Loucy (cell line): ENCODE measurements at regions not wholly inside any gene's neighbourhood (a gene's known extent, or its start where the extent isn't known, plus 50 kb on each side); places are given as distances from the start of the nearest gene placed in this dataset.

ENCODE experiments used
- H2AFZ ChIP-seq: fragments of 200-600 bp; sonication (generic); 2 replicates; pipeline ENCODE4 v1.6.0; 2016; ENCODE audit warnings: antibody characterized with exemption, mild to moderate bottlenecking, low read length, moderate library complexity
- H3F3A ChIP-seq: fragments of 200-600 bp; 2 replicates; pipeline ENCODE4 v1.6.0; 2016; ENCODE audit warnings: antibody characterized with exemption, low read depth, mild to moderate bottlenecking
- H3K27me3 ChIP-seq: fragments of 200-600 bp; sonication (generic); 2 replicates; pipeline ENCODE4 v1.6.1; 2014; ENCODE audit warnings: low read length, mild to moderate bottlenecking; ENCODE audit not compliant: insufficient read depth, poor library complexity, severe bottlenecking
- H3K36me3 ChIP-seq: fragments of 200-600 bp; sonication (generic); 2 replicates; pipeline ENCODE4 v1.6.1; 2016; ENCODE audit warnings: low read length; ENCODE audit not compliant: insufficient read depth
- H3K4me1 ChIP-seq: fragments of 200-600 bp; sonication (generic); 2 replicates; pipeline ENCODE4 v1.5.1; 2014; ENCODE audit warnings: low read length, mild to moderate bottlenecking; ENCODE audit not compliant: insufficient read depth, poor library complexity, severe bottlenecking
- H3K4me2 ChIP-seq: fragments of 200-600 bp; sonication (generic); 2 replicates; pipeline ENCODE4 v1.6.0; 2014; ENCODE audit warnings: antibody characterized with exemption, low read length, low read depth, mild to moderate bottlenecking; ENCODE audit not compliant: poor library complexity, severe bottlenecking
- H3K4me3 ChIP-seq: fragments of 200-600 bp; sonication (generic); 2 replicates; pipeline ENCODE4 v1.5.1; 2014; ENCODE audit warnings: low read length, mild to moderate bottlenecking, mixed read lengths; ENCODE audit not compliant: poor library complexity, severe bottlenecking
- H3K79me2 ChIP-seq: fragments of 200-600 bp; sonication (generic); 2 replicates; pipeline ENCODE4 v1.6.1; 2014; ENCODE audit warnings: low read length; ENCODE audit not compliant: insufficient read depth
- H3K9ac ChIP-seq: fragments of 200-600 bp; sonication (generic); 2 replicates; pipeline ENCODE4 v1.6.0; 2014; ENCODE audit warnings: mild to moderate bottlenecking, low read depth, low read length, moderate library complexity; ENCODE audit not compliant: poor library complexity, severe bottlenecking
- H3K9me2 ChIP-seq: fragments of 200-600 bp; sonication (generic); replicated peaks from 2 replicates; pipeline ENCODE4 v1.6.1; 2016; ENCODE audit warnings: low read depth, low read length, mixed read lengths
- H3K9me3 ChIP-seq: fragments of 200-600 bp; sonication (generic); 2 replicates; pipeline ENCODE4 v1.6.1; 2014; ENCODE audit warnings: mild to moderate bottlenecking, antibody characterized with exemption, low read length, low read depth; ENCODE audit not compliant: insufficient read depth
- H4K20me1 ChIP-seq: fragments of 200-600 bp; sonication (generic); 2 replicates; pipeline ENCODE4 v1.6.0; 2014; ENCODE audit warnings: antibody characterized with exemption, low read length, mild to moderate bottlenecking; ENCODE audit not compliant: insufficient read depth, poor library complexity, severe bottlenecking
- EZH2phosphoT487 ChIP-seq: fragments of 200-600 bp; IDR thresholded peaks from 2 replicates; pipeline ENCODE4 v1.6.1; 2018; ENCODE audit warnings: antibody characterized with exemption, mild to moderate bottlenecking, moderate library complexity, borderline replicate concordance
- TF ChIP-seq, protein P1 (sequence below): fragments of 200-600 bp; sonication (generic); conservative IDR thresholded peaks from 2 replicates; pipeline ENCODE4 v1.5.1; 2014; ENCODE audit warnings: mild to moderate bottlenecking, antibody characterized with exemption, low read length

GRCh38 chr17:11094331-11094730 is 146.7 kb upstream of the SHISA6 start:
- Histone ChIP-seq H3K79me2 (no peaks in the 10 kb centered on the region), H4K20me1 (no peaks in the 10 kb centered on the region), H3K4me1 (no peaks in the 10 kb centered on the region), H3K4me3 (no peak overlapping the region), H3F3A (no peaks in the 10 kb centered on the region), H3K9me3 (no peaks in the 10 kb centered on the region; the same call in 1 of the 2 replicates), H3K4me2 (no peak overlapping the region), H3K9ac (no peak overlapping the region), H2AFZ (no peak overlapping the region), H3K9me2 (no peaks in the 10 kb centered on the region), H3K36me3 (no peaks in the 10 kb centered on the region), H3K27me3 (no peaks in the 10 kb centered on the region)
- TF ChIP-seq EZH2phosphoT487 = no peak
- TF ChIP-seq, protein P1, sequence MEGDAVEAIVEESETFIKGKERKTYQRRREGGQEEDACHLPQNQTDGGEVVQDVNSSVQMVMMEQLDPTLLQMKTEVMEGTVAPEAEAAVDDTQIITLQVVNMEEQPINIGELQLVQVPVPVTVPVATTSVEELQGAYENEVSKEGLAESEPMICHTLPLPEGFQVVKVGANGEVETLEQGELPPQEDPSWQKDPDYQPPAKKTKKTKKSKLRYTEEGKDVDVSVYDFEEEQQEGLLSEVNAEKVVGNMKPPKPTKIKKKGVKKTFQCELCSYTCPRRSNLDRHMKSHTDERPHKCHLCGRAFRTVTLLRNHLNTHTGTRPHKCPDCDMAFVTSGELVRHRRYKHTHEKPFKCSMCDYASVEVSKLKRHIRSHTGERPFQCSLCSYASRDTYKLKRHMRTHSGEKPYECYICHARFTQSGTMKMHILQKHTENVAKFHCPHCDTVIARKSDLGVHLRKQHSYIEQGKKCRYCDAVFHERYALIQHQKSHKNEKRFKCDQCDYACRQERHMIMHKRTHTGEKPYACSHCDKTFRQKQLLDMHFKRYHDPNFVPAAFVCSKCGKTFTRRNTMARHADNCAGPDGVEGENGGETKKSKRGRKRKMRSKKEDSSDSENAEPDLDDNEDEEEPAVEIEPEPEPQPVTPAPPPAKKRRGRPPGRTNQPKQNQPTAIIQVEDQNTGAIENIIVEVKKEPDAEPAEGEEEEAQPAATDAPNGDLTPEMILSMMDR = no peak

DNA sequence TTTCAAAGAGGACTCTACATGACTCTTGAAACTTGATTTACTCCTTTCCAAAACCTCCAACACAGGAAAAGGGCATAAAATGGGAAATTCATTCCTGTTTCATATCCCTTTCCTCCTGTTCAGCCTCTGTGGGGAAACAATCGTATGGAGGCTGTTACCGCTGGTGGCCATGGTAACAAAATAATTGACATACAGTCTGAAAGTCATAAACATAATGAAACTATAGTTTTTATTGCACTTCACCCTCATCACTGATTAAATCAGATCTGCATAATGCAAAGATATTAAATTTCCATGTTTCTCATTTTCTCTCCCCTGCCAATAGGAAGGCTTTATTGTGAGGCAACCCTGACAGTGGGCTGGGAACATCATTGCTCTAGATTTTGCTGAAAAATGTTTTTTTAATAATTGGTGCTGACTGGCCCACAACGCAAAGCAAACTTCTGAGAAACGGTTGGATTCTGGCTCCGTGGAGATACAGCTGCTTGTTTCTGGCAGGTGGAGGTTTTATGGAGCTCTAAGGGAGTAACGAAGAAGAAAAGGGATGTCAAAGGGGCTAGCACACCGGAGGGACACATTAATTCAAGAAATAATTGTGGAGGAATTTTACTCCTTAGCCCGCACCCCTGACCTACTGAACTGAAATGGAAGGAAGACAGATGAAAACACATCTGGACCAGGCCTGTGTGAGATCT is 154.2 kb upstream of the SHISA6 start:
- Histone ChIP-seq H3K9me2 (no peaks in the 10 kb centered on the region), H3F3A (no peaks in the 10 kb centered on the region), H3K36me3 (no peaks in the 10 kb centered on the region), H3K27me3 (no peaks in the 10 kb centered on the region), H4K20me1 (no peaks in the 10 kb centered on the region), H3K4me1 (no peaks in the 10 kb centered on the region), H3K9ac (no peak overlapping the region), H3K4me2 (no peak overlapping the region), H2AFZ (no peak overlapping the region), H3K79me2 (no peaks in the 10 kb centered on the region), H3K9me3 (no peaks in the 10 kb centered on the region), H3K4me3 (no peak overlapping the region)
- TF ChIP-seq EZH2phosphoT487 = no peak
- TF ChIP-seq, protein P1 = no peak

DNA sequence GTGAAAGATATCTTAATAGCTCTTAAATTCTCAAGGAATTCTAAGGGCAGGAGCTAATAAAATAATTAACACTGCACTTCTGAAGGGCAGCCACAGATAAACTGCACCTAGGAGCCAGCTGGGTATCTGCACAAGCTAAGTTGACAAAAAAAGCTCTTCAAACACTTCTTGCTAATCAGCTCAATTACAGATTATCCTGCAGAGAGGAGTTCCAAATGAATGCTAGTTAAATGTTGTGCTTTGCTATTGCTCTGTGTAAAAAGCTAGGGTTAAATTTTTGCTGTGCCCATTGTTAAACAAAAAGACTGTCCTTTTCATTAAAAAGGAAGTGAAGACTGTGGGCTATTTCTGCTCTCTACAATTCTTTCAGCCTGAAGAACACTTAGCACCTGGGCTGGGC is 158.5 kb upstream of the SHISA6 start:
- no peak overlapping the region for H3K9ac ChIP-seq
- H3K27me3 ChIP-seq = no peaks in the 10 kb centered on the region
- H2AFZ ChIP-seq = no peak overlapping the region

More for the DNA sequence above, 158.5 kb upstream of the SHISA6 start:
- Histone ChIP-seq H4K20me1 (no peaks in the 10 kb centered on the region), H3K4me1 (no peaks in the 10 kb centered on the region), H3K4me3 (no peak overlapping the region), H3K36me3 (no peaks in the 10 kb centered on the region), H3K9me3 (no peaks in the 10 kb centered on the region), H3K9me2 (no peaks in the 10 kb centered on the region), H3K4me2 (no peak overlapping the region), H3F3A (no peaks in the 10 kb centered on the region), H3K79me2 (no peaks in the 10 kb centered on the region)
- TF ChIP-seq, protein P1 = no peak
- TF ChIP-seq EZH2phosphoT487 = no peak
